ENCODE measurements at regions not wholly inside any gene's neighbourhood (a gene's known extent, or its start where the extent isn't known, plus 50 kb on each side); places are given as distances from the start of the nearest gene placed in this dataset.

- H3K27ac Mint-ChIP-seq, result no peak overlapping the region
- no peaks in the 10 kb centered on the region for H4K20me1 ChIP-seq (replicated peaks; ENCODE audit: insufficient read depth)
- ATAC-seq (no peak), DNase-seq (ENCODE audit: low spot score) (no peak)
- no peaks in the 10 kb centered on the region for H3K36me3 ChIP-seq (ENCODE audit: insufficient read depth)
- H3F3A ChIP-seq (replicated peaks; ENCODE audit: low read depth), result no peaks in the 10 kb centered on the region
- H3K9me2 ChIP-seq (ENCODE audit: insufficient read depth), result peaks cover 7% of the 10 kb centered on the region; the same call in 1 of the 2 replicates
- H3K4me1 ChIP-seq (ENCODE audit: insufficient read depth), result peaks cover 5% of the 10 kb centered on the region; the same call in 1 of the 2 replicates
- H3K79me2 ChIP-seq (replicated peaks; ENCODE audit: insufficient read depth), result no peaks in the 10 kb centered on the region
- no peaks in the 10 kb centered on the region for H3K9me3 Mint-ChIP-seq
- no peaks in the 10 kb centered on the region for H3K27me3 ChIP-seq (ENCODE audit: insufficient read depth)
- no peak for TF ChIP-seq ETS1 (IDR thresholded peaks at IDR 0.05)
- no peak for TF ChIP-seq CREB1 (CRISPR knock-in tag; IDR thresholded peaks at IDR 0.05; ENCODE audit: low read depth)
- TF ChIP-seq POLR2AphosphoS5 (IDR thresholded peaks at IDR 0.05; ENCODE audit: low read depth), result no peak
- no peak for TF ChIP-seq ZNF114 (CRISPR knock-in tag; IDR thresholded peaks at IDR 0.05)
- no peak for TF ChIP-seq ZNF462 (CRISPR knock-in tag; IDR thresholded peaks at IDR 0.05)
- no peak for TF ChIP-seq ZNF331 (CRISPR knock-in tag; IDR thresholded peaks at IDR 0.05; ENCODE audit: low read depth)
- no peak for TF ChIP-seq REST (IDR thresholded peaks at IDR 0.05; ENCODE audit: unreplicated experiment)
- H3K36me3 Mint-ChIP-seq (ENCODE audit: low read depth), result no peaks in the 10 kb centered on the region
- no peak overlapping the region for H3K27ac ChIP-seq (ENCODE audit: low read depth)
- no peak overlapping the region for H3K4me3 ChIP-seq
- no peak overlapping the region for H3K4me2 ChIP-seq
- no peak overlapping the region for H2AFZ ChIP-seq
- H3K4me3 Mint-ChIP-seq, result no peak overlapping the region
- no peaks in the 10 kb centered on the region for H3K27me3 Mint-ChIP-seq (ENCODE audit: insufficient read depth, low read depth, poor library complexity)
- H3K4me1 Mint-ChIP-seq, result peaks cover 7% of the 10 kb centered on the region; the same call in 2 of the 3 replicates
Observed at GRCh38 chr14:85039353-85039626, 490.7 kb upstream of the FLRT2 start.

Data from GM23338 (cell line).